ENCODE measurements at regions not wholly inside any gene's neighbourhood (a gene's known extent, or its start where the extent isn't known, plus 50 kb on each side); places are given as distances from the start of the nearest gene placed in this dataset.

DNA sequence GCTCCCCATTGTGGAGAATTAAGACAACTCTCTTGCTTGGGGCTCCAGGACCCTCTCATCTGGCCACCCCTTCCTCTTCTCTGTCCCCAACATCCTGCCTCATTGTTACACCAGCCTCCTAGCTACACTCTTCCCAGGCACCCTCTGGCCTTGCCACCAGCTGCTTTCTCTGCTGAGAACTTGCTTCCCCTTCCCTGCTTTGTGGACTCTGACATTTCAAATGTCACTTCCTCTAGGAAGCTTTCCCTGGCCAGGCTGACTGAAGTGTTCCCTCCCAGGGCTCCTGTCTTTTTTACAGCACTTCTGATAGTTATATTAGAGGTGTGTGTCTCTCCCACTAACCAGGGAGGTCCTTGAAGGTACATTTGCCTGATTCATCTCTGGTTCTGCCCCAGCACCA is 194.0 kb upstream of the KLF4 start:
- H3K27ac ChIP-seq: no peak overlapping the region
- TF ChIP-seq, protein P1, sequence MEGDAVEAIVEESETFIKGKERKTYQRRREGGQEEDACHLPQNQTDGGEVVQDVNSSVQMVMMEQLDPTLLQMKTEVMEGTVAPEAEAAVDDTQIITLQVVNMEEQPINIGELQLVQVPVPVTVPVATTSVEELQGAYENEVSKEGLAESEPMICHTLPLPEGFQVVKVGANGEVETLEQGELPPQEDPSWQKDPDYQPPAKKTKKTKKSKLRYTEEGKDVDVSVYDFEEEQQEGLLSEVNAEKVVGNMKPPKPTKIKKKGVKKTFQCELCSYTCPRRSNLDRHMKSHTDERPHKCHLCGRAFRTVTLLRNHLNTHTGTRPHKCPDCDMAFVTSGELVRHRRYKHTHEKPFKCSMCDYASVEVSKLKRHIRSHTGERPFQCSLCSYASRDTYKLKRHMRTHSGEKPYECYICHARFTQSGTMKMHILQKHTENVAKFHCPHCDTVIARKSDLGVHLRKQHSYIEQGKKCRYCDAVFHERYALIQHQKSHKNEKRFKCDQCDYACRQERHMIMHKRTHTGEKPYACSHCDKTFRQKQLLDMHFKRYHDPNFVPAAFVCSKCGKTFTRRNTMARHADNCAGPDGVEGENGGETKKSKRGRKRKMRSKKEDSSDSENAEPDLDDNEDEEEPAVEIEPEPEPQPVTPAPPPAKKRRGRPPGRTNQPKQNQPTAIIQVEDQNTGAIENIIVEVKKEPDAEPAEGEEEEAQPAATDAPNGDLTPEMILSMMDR (conservative IDR thresholded peaks at IDR 0.05): no peak

DNA sequence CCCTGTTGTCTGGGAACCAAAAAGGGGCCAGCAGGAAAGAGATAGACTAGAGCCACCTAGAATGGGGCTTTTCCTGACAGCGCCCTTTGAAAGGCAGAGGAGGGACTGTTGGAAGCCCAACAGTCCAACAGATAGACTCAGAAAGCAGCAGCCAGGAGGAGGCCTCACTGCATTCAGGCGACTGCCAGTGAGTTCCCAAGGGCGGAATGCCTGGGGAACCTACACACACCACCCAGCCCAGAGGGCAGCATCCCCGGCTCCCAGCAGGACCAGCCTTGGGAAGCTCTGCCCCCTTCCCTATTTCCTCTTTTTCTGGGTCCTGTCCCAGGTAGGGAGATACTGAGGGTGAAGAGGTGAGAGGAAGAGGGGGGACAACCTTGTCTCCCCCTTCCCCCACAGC is 192.4 kb upstream of the KLF4 start:
- H3K27ac ChIP-seq: no peak overlapping the region
- TF ChIP-seq, protein P1 (conservative IDR thresholded peaks at IDR 0.05): no peak

DNA sequence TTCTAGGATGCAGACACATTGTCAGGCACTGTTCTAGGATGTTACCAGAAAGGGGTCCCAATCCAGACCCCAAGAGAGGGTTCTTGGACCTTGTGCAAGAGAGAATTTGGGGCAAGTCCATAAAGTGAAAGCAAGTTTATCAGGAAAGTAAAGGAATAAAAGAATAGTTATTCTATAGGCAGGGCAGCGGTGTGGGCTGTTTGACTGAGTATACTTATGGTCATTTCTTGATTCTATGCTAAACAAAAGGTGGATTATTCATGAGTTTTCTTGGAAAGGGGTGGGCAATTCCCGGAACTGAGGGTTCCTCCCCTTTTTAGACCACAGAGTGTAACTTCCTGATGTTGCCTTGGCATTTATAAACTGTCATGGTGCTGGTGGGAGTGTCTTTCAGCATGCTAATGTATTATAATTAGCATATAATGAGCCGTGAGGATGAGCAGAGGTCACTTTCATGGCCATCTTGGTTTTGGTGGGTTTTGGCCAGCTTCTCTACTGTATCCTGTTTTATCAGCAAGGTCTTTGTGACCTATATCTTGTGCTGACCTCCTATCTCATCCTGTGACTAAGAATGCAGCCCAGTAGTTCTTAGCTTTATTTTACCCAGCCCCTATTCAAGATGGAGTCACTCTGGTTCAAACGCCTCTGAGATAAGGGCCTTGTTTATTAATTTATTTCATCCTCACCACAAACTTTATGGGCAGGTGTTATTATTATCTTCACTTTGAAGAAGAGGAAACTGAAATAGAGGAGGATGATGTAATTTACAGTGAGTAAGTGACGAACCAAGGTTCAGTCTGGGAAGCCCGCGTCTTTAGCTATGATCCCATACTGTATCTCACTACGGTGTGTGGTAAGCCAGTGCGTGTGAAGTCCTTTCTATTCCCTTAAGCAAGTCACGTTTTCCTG is 186.0 kb upstream of the KLF4 start:
- TF ChIP-seq, protein P1 (conservative IDR thresholded peaks at IDR 0.05): no peak
- H3K27ac ChIP-seq: no peak overlapping the region

DNA sequence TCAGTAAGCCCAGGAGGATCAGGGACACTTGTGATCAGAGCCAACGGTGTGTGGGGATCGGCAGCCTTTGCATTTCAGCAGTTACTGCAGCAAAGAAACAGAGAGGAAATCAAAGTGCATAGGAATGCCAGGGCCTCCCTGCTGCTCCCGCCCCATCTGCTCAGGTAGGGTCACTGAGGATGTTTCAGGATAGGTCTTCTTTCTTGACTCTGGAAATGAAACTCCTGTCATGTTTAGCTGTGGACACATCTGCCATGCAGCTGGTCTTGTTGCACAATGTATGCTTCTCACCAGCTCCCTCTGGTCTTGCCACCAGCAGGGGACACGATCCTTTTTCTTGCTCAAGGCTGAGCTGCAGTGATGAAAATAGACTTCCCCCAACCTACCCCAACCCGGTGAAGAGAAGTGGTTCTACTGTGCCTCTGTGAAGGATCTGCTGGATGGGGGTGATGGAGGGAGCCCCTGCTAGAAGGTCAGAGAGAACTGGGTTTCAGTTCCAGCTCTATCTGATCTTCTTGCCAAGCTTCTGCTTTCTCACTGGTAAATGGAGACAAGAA is 185.2 kb upstream of the KLF4 start:
- TF ChIP-seq, protein P1 (conservative IDR thresholded peaks at IDR 0.05): no peak

DNA sequence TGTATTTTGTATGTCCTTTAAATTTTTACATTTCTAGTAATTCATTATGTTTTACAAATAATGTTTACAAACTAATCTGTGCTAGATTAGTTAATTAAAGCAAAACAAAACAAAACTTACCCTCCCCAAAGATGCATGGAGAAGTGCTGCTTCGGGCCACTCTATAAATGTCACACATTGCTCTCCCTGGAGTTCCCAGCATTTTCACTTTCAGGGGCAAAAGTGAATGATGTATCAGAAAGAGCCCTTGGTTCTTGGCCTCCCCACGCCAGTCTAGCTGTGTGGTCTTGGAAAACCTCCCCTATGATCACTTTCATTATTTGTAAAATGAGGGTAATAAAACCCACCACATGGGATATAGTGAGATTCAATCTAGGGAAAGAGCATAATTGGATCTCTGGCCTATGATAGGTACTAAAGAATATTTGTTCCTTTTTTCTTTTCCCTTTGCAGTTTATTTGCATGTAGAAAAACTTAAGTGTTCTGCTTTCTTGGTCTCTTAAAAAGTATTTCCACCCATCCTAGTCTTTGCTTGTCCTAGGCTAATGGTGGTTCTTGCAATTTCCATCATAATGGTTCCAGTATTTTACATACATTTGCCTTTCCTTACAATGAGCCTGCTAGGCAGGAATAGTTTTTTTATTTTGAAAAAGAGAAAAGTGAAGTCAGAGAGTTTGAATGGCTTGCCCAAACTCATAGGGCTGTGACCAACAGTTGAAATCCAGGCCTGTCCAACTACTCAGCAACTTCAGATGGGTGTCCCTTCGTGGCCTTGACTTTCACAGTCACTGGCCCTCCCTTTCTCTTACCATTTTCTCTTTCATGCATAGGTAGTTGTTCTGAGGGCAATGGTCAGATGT is 184.5 kb upstream of the KLF4 start:
- H3K27ac ChIP-seq: no peak overlapping the region
- TF ChIP-seq, protein P1 (conservative IDR thresholded peaks at IDR 0.05): no peak

More for the DNA sequence above, 185.2 kb upstream of the KLF4 start:
- no peak overlapping the region for H3K27ac ChIP-seq

DNA sequence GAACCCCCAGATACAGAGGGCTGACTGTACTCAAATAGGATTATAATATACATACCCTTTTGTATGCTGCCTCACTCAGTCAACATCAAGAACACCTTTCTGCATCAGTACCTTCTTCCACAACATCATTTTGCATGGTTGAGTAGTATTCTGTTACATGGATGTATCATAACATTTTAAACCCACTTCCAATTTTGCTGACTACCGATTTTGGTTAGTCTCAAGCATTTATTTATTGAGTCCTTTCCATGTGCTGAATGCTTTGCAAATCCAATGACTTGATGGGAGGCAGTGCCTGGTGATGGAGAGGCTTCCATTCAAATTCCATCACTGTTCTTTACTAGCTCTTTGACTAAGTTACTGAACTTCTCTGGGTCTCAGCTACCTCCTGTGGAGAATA is 182.0 kb upstream of the KLF4 start:
- H3K27ac ChIP-seq: no peak overlapping the region
- TF ChIP-seq, protein P1 (conservative IDR thresholded peaks at IDR 0.05): no peak

DNA sequence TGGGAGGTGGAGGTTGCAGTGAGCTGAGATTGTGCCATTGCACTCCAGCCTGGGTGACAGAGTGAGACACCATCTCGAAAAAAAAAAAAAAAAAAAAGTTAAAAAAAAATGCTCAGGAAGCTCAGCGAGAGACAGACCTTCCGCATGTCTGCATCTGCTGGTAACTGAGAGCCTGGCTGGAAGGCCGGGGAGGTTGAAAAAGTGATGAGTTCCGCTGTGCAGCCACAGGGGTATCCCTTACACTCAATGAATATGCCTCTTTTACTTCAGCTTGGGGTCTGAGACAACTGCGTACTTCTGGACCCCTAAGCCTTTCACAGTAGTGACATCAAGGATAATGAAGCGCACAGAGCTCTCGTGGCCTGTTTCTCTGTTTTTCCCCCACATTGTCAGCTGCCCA is 179.9 kb upstream of the KLF4 start:
- H3K27ac ChIP-seq: no peak overlapping the region
- TF ChIP-seq, protein P1 (conservative IDR thresholded peaks at IDR 0.05): no peak
